HepG2 (cell line): ENCODE measurements at regions not wholly inside any gene's neighbourhood (a gene's known extent, or its start where the extent isn't known, plus 50 kb on each side); places are given as distances from the start of the nearest gene placed in this dataset.

Experiments used
- ATAC-seq: fragments of 200-7000 bp; cut with Tn5 transposase; 3 replicates; pipeline ENCODE4 v1.9.1; 2020; ENCODE audit warnings: mild to moderate bottlenecking, moderate library complexity
- BruUV-seq: library from RNA; stranded (reverse); fragments of 400-500 nt; replicated peaks from 2 replicates; lab custom pipeline; 2021; lab: Mats Ljungman, UMichigan
- CTCF ChIA-PET: fragments of 300-600 bp; formaldehyde crosslinking; extraction: SDS; loops from one replicate; lab custom pipeline; 2021; ENCODE audit warnings: low total read pairs, inconsistent platforms, low intra/inter-chr PET ratio; lab: Yijun Ruan, JAX
- POLR2A ChIA-PET: fragments of 350-600 bp; sonication (Branson Sonifier 250); formaldehyde crosslinking; loops from one replicate; lab custom pipeline; 2020; ENCODE audit warnings: antibody characterized with exemption, inconsistent platforms; lab: Yijun Ruan, JAX
- DNase-seq: peaks from one replicate; pipeline ENCODE4 v3.0.0-alpha.2; 2015; ENCODE audit warnings: low spot score
- FAIRE-seq: peaks from 3 replicates; lab custom pipeline; 2011; peaks lifted over from hg19 to GRCh38; lab: Jason Lieb, UNC
- H2AFZ ChIP-seq: one replicate; pipeline ENCODE4 v1.6.1; 2011; ENCODE audit warnings: low read length, inconsistent platforms
- H3K27ac ChIP-seq: fragments of 300-600 bp; 3 replicates; pipeline ENCODE4 v1.8.0; 2011; ENCODE audit warnings: mixed run types, mild to moderate bottlenecking, mixed read lengths, low read length, inconsistent platforms; ENCODE audit not compliant: insufficient read depth; ENCODE audit errors: extremely low read length
- H3K27me3 ChIP-seq, 2 experiments: fragments of 200-600 bp in 1 of 2; 2 replicates in 1 of 2; 3 replicates in 1 of 2; pipeline versions ENCODE4 v1.6.0 to v1.8.0; 2011; ENCODE audit warnings: low read length in 2 of 2, mild to moderate bottlenecking in 2 of 2, moderate library complexity in 2 of 2, inconsistent platforms in 1 of 2; ENCODE audit not compliant: insufficient read depth in 2 of 2, control insufficient read depth in 1 of 2
- H3K36me3 ChIP-seq, 2 experiments: fragments of 200-600 bp in 1 of 2; replicated peaks in 1 of 2; 2 replicates in 1 of 2; 3 replicates in 1 of 2; pipeline versions ENCODE4 v1.5.1 to v1.8.0; 2011; ENCODE audit warnings: low read length in 2 of 2, inconsistent platforms in 1 of 2; ENCODE audit not compliant: insufficient read depth in 2 of 2, control insufficient read depth in 1 of 2
- H3K4me1 ChIP-seq: 2 replicates; pipeline ENCODE4 v1.5.1; 2012; ENCODE audit warnings: low read length, inconsistent platforms; ENCODE audit not compliant: insufficient read depth
- H3K4me2 ChIP-seq: 2 replicates; pipeline ENCODE4 v1.6.0; 2011; ENCODE audit warnings: low read depth, low read length, inconsistent platforms
- H3K4me3 ChIP-seq, 3 experiments: fragments of 200-600 bp in 1 of 3; sonication (generic), shearing (Covaris generic) in 1 of 3; replicated peaks in 1 of 3; 2 replicates each; pipeline ENCODE4 v1.5.1; 2011 to 2016; ENCODE audit warnings: low read length in 3 of 3, inconsistent platforms in 2 of 3, low read depth in 2 of 3, mild to moderate bottlenecking in 2 of 3, control low read depth in 1 of 3, mixed read lengths in 1 of 3; ENCODE audit not compliant: insufficient read depth in 1 of 3
- H3K79me2 ChIP-seq: one replicate; pipeline ENCODE4 v1.6.1; 2011; ENCODE audit warnings: low read length, inconsistent platforms; ENCODE audit not compliant: insufficient read depth
- H3K9ac ChIP-seq: 2 replicates; pipeline ENCODE4 v1.6.0; 2011; ENCODE audit warnings: mild to moderate bottlenecking, low read depth, low read length, inconsistent platforms; ENCODE audit not compliant: insufficient read depth
- H3K9me3 ChIP-seq: 2 replicates; pipeline ENCODE4 v1.5.1; 2012; ENCODE audit warnings: mild to moderate bottlenecking, low read length
- H4K20me1 ChIP-seq: 2 replicates; pipeline ENCODE4 v1.6.0; 2011; ENCODE audit warnings: inconsistent platforms, mild to moderate bottlenecking, low read length, moderate library complexity; ENCODE audit not compliant: insufficient read depth
- ATAD3A ChIP-seq: sonication (generic); formaldehyde crosslinking; IDR thresholded peaks from 2 replicates; pipeline ENCODE4 v1.4.0; 2020; ENCODE audit warnings: missing genetic modification reagents
- GLMP ChIP-seq: sonication (generic); formaldehyde crosslinking; IDR thresholded peaks from 2 replicates; pipeline ENCODE4 v1.9.0; 2021; ENCODE audit warnings: missing genetic modification reagents, mild to moderate bottlenecking, borderline replicate concordance
- HCFC1 ChIP-seq: fragments of 150-350 bp; IDR thresholded peaks from 2 replicates; pipeline ENCODE4 v1.6.1; 2014; ENCODE audit warnings: low read depth, low read length
- NR2F2 ChIP-seq: IDR thresholded peaks from 2 replicates; pipeline ENCODE4 v1.6.1; 2012; ENCODE audit warnings: low read depth, inconsistent platforms, borderline replicate concordance
- RARA ChIP-seq: IDR thresholded peaks from 2 replicates; pipeline ENCODE4 v1.6.1; 2016; ENCODE audit warnings: missing genetic modification reagents, missing compliant biosample characterization
- SPEN ChIP-seq: sonication (generic); formaldehyde crosslinking; IDR thresholded peaks from 2 replicates; pipeline ENCODE4 v1.5.1; 2020; ENCODE audit warnings: low read depth, mild to moderate bottlenecking, missing genetic modification reagents
- ZNF24 ChIP-seq: fragments of 450-650 bp; IDR thresholded peaks from 2 replicates; pipeline ENCODE4 v1.6.1; 2017; ENCODE audit warnings: antibody characterized with exemption, mild to moderate bottlenecking
- ZNF281 ChIP-seq: sonication (generic); formaldehyde crosslinking; IDR thresholded peaks from 2 replicates; pipeline ENCODE4 v1.4.0; 2020; ENCODE audit warnings: missing genetic modification reagents, borderline replicate concordance
- WGBS: methylation state at CpG from one replicate; pipeline ENCODE4 v1.1.6; 2017; ENCODE audit warnings: low lambda C conversion rate; 5-methylcytosine and 5-hydroxymethylcytosine counted together
- in situ Hi-C: cut with HindIII; loops from 2 replicates; pipeline ENCODE4 v1.10.0; 2017; ENCODE audit warnings: low pct_unique_long_range_greater_than_20kb; ENCODE audit not compliant: extremely low pct_ligation_motif_present
- intact Hi-C: fragments of 100-400 bp; cut with micrococcal nuclease; formaldehyde crosslinking; loops from one replicate; pipeline ENCODE4 v1.10.0; 2022; ENCODE audit not compliant: unreplicated experiment
- TF ChIP-seq, protein P1 (sequence below): sonication (generic); formaldehyde crosslinking; IDR thresholded peaks from 2 replicates; pipeline ENCODE4 v1.4.0; 2020; ENCODE audit warnings: missing genetic modification reagents

GRCh38 chr18:10114717-10115463 is 201.1 kb downstream of the VAPA start:
- DNase-seq (no peak), ATAC-seq (no peak)
- in situ Hi-C loops = no loop called here
- no peak overlapping the region for H3K9ac ChIP-seq
- no peaks in the 10 kb centered on the region for H3K36me3 ChIP-seq
- no peaks in the 10 kb centered on the region for H3K79me2 ChIP-seq
- no peaks in the 10 kb centered on the region for H4K20me1 ChIP-seq
- no peak overlapping the region for H3K27ac ChIP-seq
- CTCF ChIA-PET = no interaction called here
- H3K9me3 ChIP-seq = peaks cover 4% of the 10 kb centered on the region; the same call in 1 of the 2 replicates
- POLR2A ChIA-PET = no interaction called here
- no peak overlapping the region for H3K4me3 ChIP-seq
- TF ChIP-seq SPEN (CRISPR knock-in tag) = no peak
- TF ChIP-seq, protein P1, sequence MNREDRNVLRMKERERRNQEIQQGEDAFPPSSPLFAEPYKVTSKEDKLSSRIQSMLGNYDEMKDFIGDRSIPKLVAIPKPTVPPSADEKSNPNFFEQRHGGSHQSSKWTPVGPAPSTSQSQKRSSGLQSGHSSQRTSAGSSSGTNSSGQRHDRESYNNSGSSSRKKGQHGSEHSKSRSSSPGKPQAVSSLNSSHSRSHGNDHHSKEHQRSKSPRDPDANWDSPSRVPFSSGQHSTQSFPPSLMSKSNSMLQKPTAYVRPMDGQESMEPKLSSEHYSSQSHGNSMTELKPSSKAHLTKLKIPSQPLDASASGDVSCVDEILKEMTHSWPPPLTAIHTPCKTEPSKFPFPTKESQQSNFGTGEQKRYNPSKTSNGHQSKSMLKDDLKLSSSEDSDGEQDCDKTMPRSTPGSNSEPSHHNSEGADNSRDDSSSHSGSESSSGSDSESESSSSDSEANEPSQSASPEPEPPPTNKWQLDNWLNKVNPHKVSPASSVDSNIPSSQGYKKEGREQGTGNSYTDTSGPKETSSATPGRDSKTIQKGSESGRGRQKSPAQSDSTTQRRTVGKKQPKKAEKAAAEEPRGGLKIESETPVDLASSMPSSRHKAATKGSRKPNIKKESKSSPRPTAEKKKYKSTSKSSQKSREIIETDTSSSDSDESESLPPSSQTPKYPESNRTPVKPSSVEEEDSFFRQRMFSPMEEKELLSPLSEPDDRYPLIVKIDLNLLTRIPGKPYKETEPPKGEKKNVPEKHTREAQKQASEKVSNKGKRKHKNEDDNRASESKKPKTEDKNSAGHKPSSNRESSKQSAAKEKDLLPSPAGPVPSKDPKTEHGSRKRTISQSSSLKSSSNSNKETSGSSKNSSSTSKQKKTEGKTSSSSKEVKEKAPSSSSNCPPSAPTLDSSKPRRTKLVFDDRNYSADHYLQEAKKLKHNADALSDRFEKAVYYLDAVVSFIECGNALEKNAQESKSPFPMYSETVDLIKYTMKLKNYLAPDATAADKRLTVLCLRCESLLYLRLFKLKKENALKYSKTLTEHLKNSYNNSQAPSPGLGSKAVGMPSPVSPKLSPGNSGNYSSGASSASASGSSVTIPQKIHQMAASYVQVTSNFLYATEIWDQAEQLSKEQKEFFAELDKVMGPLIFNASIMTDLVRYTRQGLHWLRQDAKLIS (CRISPR knock-in tag) = no peak
- TF ChIP-seq, all 625 proteins: peak for 0
- FAIRE-seq = no peak
- intact Hi-C loops = no loop called here
- H3K4me2 ChIP-seq = no peak overlapping the region
- 57% methylated on average over 6 of the region's 6 CpGs for WGBS
- BruUV-seq = no TSS peak
- no peaks in the 10 kb centered on the region for H3K4me1 ChIP-seq
- H3K27me3 ChIP-seq = no peaks in the 10 kb centered on the region; a peak in 1 of 5 replicates
- no peak overlapping the region for H2AFZ ChIP-seq

DNA sequence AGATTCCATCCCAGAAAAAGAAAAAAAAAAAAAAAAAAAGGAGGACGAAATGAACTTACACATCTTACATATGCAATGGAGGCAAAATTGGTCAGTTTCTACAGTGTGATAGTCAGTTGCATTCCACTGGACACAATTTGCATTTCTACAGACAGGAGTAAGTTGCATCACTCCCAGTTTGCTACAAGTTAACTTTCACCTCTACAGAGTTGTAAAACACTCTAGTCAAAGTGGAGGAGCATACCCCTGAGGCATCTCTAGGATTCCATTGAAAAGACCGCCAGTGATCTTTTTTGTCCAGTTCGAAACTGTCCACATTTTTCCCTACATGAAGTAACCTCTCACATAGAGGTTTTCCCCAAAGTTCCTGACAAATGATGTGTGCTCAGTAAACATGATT is 202.8 kb downstream of the VAPA start:
- no peak for FAIRE-seq
- Histone ChIP-seq H4K20me1 (no peaks in the 10 kb centered on the region), H3K4me1 (no peaks in the 10 kb centered on the region), H3K36me3 (no peaks in the 10 kb centered on the region), H3K4me3 (no peak overlapping the region), H2AFZ (no peak overlapping the region), H3K27ac (no peak overlapping the region), H3K4me2 (no peak overlapping the region), H3K9ac (no peak overlapping the region), H3K79me2 (no peaks in the 10 kb centered on the region), H3K27me3 (no peaks in the 10 kb centered on the region; a peak in 1 of 5 replicates), H3K9me3 (peaks cover 4% of the 10 kb centered on the region; the same call in 1 of the 2 replicates)
- CTCF ChIA-PET = no interaction called here
- POLR2A ChIA-PET = no interaction called here
- no peak for ATAC-seq
- in situ Hi-C loops (no loop called here), intact Hi-C loops (no loop called here)
- WGBS = 3% methylated on average over 3 of the region's 3 CpGs
- DNase-seq = no peak
- no TSS peak for BruUV-seq
- TF ChIP-seq RARA (no peak), GLMP (no peak), HCFC1 (no peak), NR2F2 (no peak), ZNF281 (CRISPR knock-in tag) (no peak), ZNF24 (no peak), ATAD3A (CRISPR knock-in tag) (no peak)
